SJCRH30 (cell line): ENCODE measurements at regions not wholly inside any gene's neighbourhood (a gene's known extent, or its start where the extent isn't known, plus 50 kb on each side); places are given as distances from the start of the nearest gene placed in this dataset.

Source experiments
- DNase-seq, 2 experiments: peaks; one replicate each; pipeline ENCODE4 v3.0.0-alpha.2; 2015 to 2020
- H3K27ac ChIP-seq: fragments of 250-450 bp; sonication (Bioruptor Pico); 2 replicates; pipeline ENCODE4 v1.5.1; 2020; ENCODE audit warnings: mild to moderate bottlenecking, moderate library complexity
- H3K27me3 ChIP-seq: fragments of 250-450 bp; sonication (Bioruptor Pico); 2 replicates; pipeline ENCODE4 v1.5.1; 2020; ENCODE audit warnings: mild to moderate bottlenecking, moderate library complexity
- H3K36me3 ChIP-seq: fragments of 250-450 bp; sonication (Bioruptor Pico); 2 replicates; pipeline ENCODE4 v1.5.1; 2020; ENCODE audit warnings: mild to moderate bottlenecking, moderate library complexity
- H3K4me1 ChIP-seq: fragments of 250-450 bp; sonication (Bioruptor Pico); 2 replicates; pipeline ENCODE4 v1.5.1; 2020; ENCODE audit warnings: mild to moderate bottlenecking, moderate library complexity
- H3K4me3 ChIP-seq: fragments of 250-450 bp; sonication (Bioruptor Pico); 2 replicates; pipeline ENCODE4 v1.5.1; 2020; ENCODE audit warnings: mild to moderate bottlenecking, moderate library complexity
- H3K9me3 ChIP-seq: fragments of 250-450 bp; sonication (Bioruptor Pico); replicated peaks from 2 replicates; pipeline ENCODE4 v1.5.1; 2020; ENCODE audit warnings: mild to moderate bottlenecking, moderate library complexity

DNA sequence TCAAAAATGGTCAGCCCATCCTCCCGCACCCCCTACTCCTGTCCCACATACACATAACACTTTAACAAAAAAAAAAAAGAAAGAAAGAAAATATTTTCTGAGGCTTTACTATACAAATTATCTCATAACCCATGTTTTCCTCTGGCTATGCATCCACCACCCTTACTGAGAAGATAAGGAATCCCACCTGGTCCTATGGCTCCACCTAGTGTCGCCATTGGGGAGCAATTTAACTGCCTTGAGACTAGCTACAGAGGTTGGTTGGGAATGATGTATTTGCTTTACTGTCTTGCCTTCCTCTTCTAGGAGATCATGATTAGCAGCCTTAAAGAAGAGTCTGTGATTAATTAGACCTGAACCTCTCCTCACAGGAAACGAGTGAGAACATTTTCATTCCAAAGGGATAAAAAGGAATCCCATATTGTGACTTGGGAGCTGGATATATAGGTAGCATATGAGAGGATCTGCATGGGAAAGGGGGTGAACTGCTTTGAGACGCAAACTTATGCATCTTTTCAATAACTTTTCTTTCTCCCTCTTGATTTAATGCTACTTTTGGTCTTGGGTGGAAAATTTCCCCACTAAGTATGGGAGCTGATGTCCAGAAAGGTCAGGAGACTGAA, 77.7 kb upstream of the SELENOP start:
- Histone ChIP-seq H3K27ac (no peak overlapping the region), H3K4me1 (peaks cover 18% of the 10 kb centered on the region; the same call in 1 of the 2 replicates), H3K4me3 (no peak overlapping the region), H3K36me3 (no peaks in the 10 kb centered on the region), H3K9me3 (no peaks in the 10 kb centered on the region), H3K27me3 (no peaks in the 10 kb centered on the region)
- peak; percentile 83 to 96 for DNase-seq

DNA sequence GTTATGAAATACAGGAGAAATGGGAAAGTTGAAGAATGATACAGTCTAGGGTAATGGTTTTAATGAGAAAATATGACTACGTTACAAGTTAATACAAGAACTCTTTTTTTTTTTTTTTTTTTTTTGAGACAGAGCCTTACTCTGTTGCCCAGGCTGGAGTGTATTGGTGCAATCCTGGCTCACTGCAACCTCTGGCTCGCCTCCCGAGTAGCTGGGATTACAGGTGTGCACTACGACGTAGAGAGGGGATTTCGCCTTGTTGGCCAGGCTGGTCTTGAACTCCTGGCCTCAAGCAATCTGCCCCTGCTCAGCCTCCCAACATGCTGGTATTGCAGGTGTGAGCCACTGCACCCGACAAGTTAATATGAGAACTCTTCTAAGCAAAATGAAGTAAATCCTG, 77.1 kb upstream of the SELENOP start:
- no peaks in the 10 kb centered on the region for H3K9me3 ChIP-seq
- no peak for DNase-seq
- H3K27me3 ChIP-seq, result no peaks in the 10 kb centered on the region
- no peak overlapping the region for H3K27ac ChIP-seq
- H3K4me1 ChIP-seq, result peaks cover 18% of the 10 kb centered on the region; the same call in 1 of the 2 replicates
- no peak overlapping the region for H3K4me3 ChIP-seq
- H3K36me3 ChIP-seq, result no peaks in the 10 kb centered on the region

DNA sequence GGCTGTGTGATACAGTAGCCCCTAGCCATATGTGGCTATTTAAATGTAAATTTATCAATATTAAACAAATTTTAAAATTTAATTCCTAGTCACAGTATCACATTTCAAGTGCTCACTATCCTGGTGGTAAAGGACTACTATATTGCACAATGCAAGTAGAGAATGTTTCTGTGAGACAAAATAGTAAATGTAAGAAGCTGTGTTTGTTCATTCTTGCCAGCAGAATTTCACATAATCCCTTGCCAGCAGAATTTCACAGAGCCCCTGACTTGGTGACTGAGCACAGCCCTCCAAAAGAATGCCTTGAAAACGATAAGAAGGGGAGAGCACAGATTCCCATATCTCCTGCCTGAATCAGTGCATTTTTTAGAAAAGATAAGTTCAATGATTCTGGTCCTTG, 75.9 kb upstream of the SELENOP start:
- H3K27me3 ChIP-seq, result no peaks in the 10 kb centered on the region
- H3K9me3 ChIP-seq, result no peaks in the 10 kb centered on the region
- H3K4me1 ChIP-seq, result peaks cover 18% of the 10 kb centered on the region; the same call in 1 of the 2 replicates
- DNase-seq, result peak in 1 of 2 experiments; percentile 34
- no peak overlapping the region for H3K27ac ChIP-seq
- no peaks in the 10 kb centered on the region for H3K36me3 ChIP-seq
- H3K4me3 ChIP-seq, result no peak overlapping the region

DNA sequence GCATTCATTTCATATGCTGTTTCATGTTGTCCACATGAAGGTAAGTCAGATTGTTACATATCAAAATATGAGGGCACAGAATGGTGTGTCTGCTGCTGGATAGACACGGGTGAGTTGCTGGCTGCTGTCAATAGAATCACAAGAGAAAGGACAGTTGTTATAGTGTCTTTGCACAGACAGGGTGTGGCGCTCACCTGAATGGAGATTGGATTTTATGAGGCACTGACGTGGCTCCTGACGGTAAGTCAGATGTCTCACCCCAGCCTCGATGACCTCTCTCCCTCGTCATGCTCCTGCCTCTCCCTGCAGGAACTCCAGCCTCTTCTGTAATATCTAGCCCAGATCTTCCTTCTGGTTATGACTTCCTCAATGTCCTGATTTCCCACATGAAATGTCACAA, 75.4 kb upstream of the SELENOP start:
- Histone ChIP-seq H3K4me1 (peaks cover 18% of the 10 kb centered on the region; the same call in 1 of the 2 replicates), H3K9me3 (no peaks in the 10 kb centered on the region), H3K27me3 (no peaks in the 10 kb centered on the region), H3K4me3 (no peak overlapping the region), H3K36me3 (no peaks in the 10 kb centered on the region), H3K27ac (no peak overlapping the region)
- no peak for DNase-seq

GRCh38 chr5:42886635-42887034, 74.9 kb upstream of the SELENOP start:
- no peaks in the 10 kb centered on the region for H3K9me3 ChIP-seq
- peaks cover 18% of the 10 kb centered on the region; the same call in 1 of the 2 replicates for H3K4me1 ChIP-seq
- no peaks in the 10 kb centered on the region for H3K36me3 ChIP-seq
- H3K4me3 ChIP-seq, result no peak overlapping the region
- H3K27me3 ChIP-seq, result no peaks in the 10 kb centered on the region
- DNase-seq, result no peak
- H3K27ac ChIP-seq, result no peak overlapping the region

GRCh38 chr5:42884326-42884725, 72.6 kb upstream of the SELENOP start:
- no peaks in the 10 kb centered on the region for H3K9me3 ChIP-seq
- no peak for DNase-seq
- H3K27me3 ChIP-seq, result no peaks in the 10 kb centered on the region
- H3K4me3 ChIP-seq, result no peak overlapping the region
- H3K36me3 ChIP-seq, result no peaks in the 10 kb centered on the region
- H3K4me1 ChIP-seq, result peaks cover 15% of the 10 kb centered on the region; the same call in 1 of the 2 replicates
- no peak overlapping the region for H3K27ac ChIP-seq

- no peak for DNase-seq
- no peak overlapping the region for H3K4me3 ChIP-seq
- no peaks in the 10 kb centered on the region for H3K36me3 ChIP-seq
- no peak overlapping the region for H3K27ac ChIP-seq
- H3K27me3 ChIP-seq, result no peaks in the 10 kb centered on the region
- H3K9me3 ChIP-seq, result no peaks in the 10 kb centered on the region
- peaks cover 9% of the 10 kb centered on the region for H3K4me1 ChIP-seq
Observed at GRCh38 chr5:42881416-42882117, 69.9 kb upstream of the SELENOP start.

DNA sequence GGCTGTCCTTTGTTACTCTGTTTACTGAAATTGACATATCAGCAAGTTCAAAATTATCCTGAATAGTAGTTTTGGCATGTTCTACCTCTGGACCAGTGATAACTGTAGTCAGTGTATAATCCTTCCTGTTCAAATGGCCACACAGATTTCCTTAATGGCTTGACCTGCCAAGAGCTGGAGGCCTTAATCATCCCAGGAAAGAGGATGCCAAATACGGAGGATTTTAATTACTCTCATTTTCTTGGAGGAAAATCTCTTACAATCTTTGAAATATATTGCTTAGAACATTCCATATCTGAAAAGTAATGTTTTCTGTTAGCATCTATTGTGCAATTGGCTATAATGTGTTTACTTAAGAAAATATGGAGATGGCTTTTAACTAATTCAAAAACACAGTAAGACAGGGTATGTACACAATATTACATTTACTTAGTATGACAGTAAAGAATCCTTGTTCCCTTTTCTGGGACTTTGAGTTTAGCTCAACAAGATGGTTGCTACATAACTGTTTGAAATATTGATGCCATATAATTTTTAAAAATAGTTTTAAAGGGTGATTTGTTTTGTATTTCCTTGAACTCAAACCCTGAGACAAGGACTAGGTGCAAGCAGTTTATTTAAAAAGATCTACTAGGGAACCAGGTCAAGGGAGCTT, 68.9 kb upstream of the SELENOP start:
- Histone ChIP-seq H3K9me3 (no peaks in the 10 kb centered on the region), H3K4me1 (peaks cover 9% of the 10 kb centered on the region), H3K4me3 (no peak overlapping the region), H3K27me3 (no peaks in the 10 kb centered on the region), H3K27ac (no peak overlapping the region), H3K36me3 (no peaks in the 10 kb centered on the region)
- DNase-seq, result no peak

GRCh38 chr5:42879291-42879690, 67.6 kb upstream of the SELENOP start:
- no peaks in the 10 kb centered on the region for H3K9me3 ChIP-seq
- DNase-seq, result no peak
- no peak overlapping the region for H3K4me3 ChIP-seq
- H3K27ac ChIP-seq, result no peak overlapping the region
- H3K4me1 ChIP-seq, result peaks cover 9% of the 10 kb centered on the region
- no peaks in the 10 kb centered on the region for H3K27me3 ChIP-seq
- H3K36me3 ChIP-seq, result no peaks in the 10 kb centered on the region

DNA sequence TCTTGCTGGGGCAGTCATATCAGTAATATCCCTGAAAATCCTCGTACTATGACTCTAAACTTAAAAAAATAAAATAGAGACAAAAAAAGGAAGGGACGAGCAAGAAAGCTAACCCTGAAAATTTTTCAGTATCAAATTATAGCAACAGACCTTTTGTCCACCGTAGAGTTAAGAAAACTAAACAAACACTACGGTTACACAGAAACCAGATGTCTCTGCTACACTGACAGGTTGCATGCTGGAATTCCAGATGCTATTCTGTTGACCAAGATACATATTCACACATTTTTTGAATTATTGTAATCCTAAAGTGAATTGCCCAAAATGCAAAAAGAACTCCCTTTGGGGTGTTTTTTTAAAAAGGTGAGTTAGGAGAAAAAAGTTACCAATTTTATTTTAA, 66.9 kb upstream of the SELENOP start:
- no peaks in the 10 kb centered on the region for H3K9me3 ChIP-seq
- no peaks in the 10 kb centered on the region for H3K36me3 ChIP-seq
- peaks cover 9% of the 10 kb centered on the region for H3K4me1 ChIP-seq
- no peak overlapping the region for H3K4me3 ChIP-seq
- no peak overlapping the region for H3K27ac ChIP-seq
- H3K27me3 ChIP-seq, result no peaks in the 10 kb centered on the region
- DNase-seq, result no peak

DNA sequence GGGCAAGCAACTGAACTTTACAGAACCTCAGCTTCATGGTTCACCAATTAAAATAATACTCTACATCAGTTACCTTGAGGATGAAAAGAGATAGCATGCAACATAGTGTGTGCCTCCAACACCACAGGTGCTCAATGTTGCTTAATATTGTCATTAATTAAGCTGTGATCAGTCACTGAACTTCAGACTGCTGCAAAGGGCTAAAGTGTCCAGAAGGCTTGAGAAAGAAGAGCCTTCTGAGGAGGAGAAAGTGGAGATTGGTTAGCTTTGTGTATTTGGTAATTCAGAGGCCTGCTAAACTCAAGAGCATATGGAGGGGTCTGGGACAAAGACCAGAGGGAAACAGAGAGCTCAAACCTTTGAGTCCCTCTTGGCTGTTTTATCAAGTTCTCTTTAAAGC, 66.3 kb upstream of the SELENOP start:
- no peak for DNase-seq
- H3K4me3 ChIP-seq, result no peak overlapping the region
- H3K27ac ChIP-seq, result no peak overlapping the region
- peaks cover 9% of the 10 kb centered on the region for H3K4me1 ChIP-seq
- H3K27me3 ChIP-seq, result no peaks in the 10 kb centered on the region
- H3K9me3 ChIP-seq, result no peaks in the 10 kb centered on the region
- H3K36me3 ChIP-seq, result no peaks in the 10 kb centered on the region

- DNase-seq, result no peak
- H3K9me3 ChIP-seq, result no peaks in the 10 kb centered on the region
Observed at GRCh38 chr5:42877431-42877830, 65.7 kb upstream of the SELENOP start.

GRCh38 chr5:42876375-42876844, 64.7 kb upstream of the SELENOP start:
- Histone ChIP-seq H3K4me3 (no peak overlapping the region), H3K27me3 (no peaks in the 10 kb centered on the region), H3K36me3 (no peaks in the 10 kb centered on the region), H3K4me1 (peaks cover 23% of the 10 kb centered on the region), H3K9me3 (no peaks in the 10 kb centered on the region), H3K27ac (no peak overlapping the region)
- no peak for DNase-seq

More at GRCh38 chr5:42877431-42877830, 65.7 kb upstream of the SELENOP start:
- H3K4me3 ChIP-seq, result no peak overlapping the region
- H3K4me1 ChIP-seq, result peaks cover 14% of the 10 kb centered on the region
- H3K36me3 ChIP-seq, result no peaks in the 10 kb centered on the region
- H3K27me3 ChIP-seq, result no peaks in the 10 kb centered on the region
- no peak overlapping the region for H3K27ac ChIP-seq

GRCh38 chr5:42875785-42876374, 64.2 kb upstream of the SELENOP start:
- no peak overlapping the region for H3K4me3 ChIP-seq

GRCh38 chr5:42875211-42875610, 63.5 kb upstream of the SELENOP start:
- no peak for DNase-seq
- H3K36me3 ChIP-seq, result no peaks in the 10 kb centered on the region
- H3K4me1 ChIP-seq, result peaks cover 33% of the 10 kb centered on the region
- H3K4me3 ChIP-seq, result no peak overlapping the region
- H3K27ac ChIP-seq, result no peak overlapping the region
- H3K27me3 ChIP-seq, result no peaks in the 10 kb centered on the region
- H3K9me3 ChIP-seq, result no peaks in the 10 kb centered on the region

More at GRCh38 chr5:42875785-42876374, 64.2 kb upstream of the SELENOP start:
- DNase-seq, result no peak
- no peaks in the 10 kb centered on the region for H3K9me3 ChIP-seq
- no peaks in the 10 kb centered on the region for H3K27me3 ChIP-seq
- H3K27ac ChIP-seq, result no peak overlapping the region
- H3K4me1 ChIP-seq, result peaks cover 29% of the 10 kb centered on the region
- no peaks in the 10 kb centered on the region for H3K36me3 ChIP-seq
